ENCODE measurements at regions not wholly inside any gene's neighbourhood (a gene's known extent, or its start where the extent isn't known, plus 50 kb on each side); places are given as distances from the start of the nearest gene placed in this dataset.

GRCh38 chr6:121732641-121733040 lies 297.2 kb downstream of the GJA1 start:
- TF ChIP-seq POLR2AphosphoS5 (IDR thresholded peaks at IDR 0.05), result no peak
- TF ChIP-seq CTCF (IDR thresholded peaks at IDR 0.05), result no peak
- no peak for TF ChIP-seq POLR2A (IDR thresholded peaks at IDR 0.05)
- no peak for TF ChIP-seq EP300 (IDR thresholded peaks at IDR 0.05)

All from stomach (tissue), 4 donors.